ENCODE measurements at regions not wholly inside any gene's neighbourhood (a gene's known extent, or its start where the extent isn't known, plus 50 kb on each side); places are given as distances from the start of the nearest gene placed in this dataset.

GRCh38 chr11:116278076-116278475, 494.7 kb downstream of the BUD13 start:
- TF ChIP-seq CTCF (conservative IDR thresholded peaks at IDR 0.05 in 1 of 2, IDR thresholded peaks at IDR 0.05 in 1 of 2; ENCODE audit: extremely low read depth in 1 of 2, insufficient read depth in 1 of 2, low read depth in 1 of 2, low read length in 2 of 2): no peak
- no peak for TF ChIP-seq EZH2 (IDR thresholded peaks at IDR 0.05; ENCODE audit: borderline replicate concordance, low read length)

Data from mammary epithelial cell (primary cell).